ENCODE measurements at regions not wholly inside any gene's neighbourhood (a gene's known extent, or its start where the extent isn't known, plus 50 kb on each side); places are given as distances from the start of the nearest gene placed in this dataset.

DNA sequence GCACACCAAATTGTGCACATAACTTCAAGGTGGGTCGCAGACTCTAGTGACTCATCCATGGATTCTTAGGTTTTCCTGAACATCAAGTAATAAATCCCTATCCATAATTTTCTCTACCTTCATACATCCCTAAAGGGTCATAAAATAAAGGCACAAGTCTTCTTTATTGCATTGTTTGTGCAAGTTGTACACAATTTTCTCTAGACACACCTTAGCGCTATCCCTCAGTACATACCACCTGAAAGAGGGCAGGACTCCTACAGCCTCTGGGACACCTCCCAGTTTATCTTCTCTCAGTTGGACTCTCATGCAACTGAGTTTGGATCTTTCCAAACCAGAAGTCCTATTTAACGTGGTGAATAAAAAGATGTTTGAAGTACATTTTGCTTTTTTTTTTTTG lies 168.5 kb upstream of the BMP4 start:
- Histone ChIP-seq H3K4me1 (ENCODE audit: control insufficient read depth, extremely low read depth, insufficient read depth, low read length) (no peaks in the 10 kb centered on the region), H3K4me2 (ENCODE audit: extremely low read depth, insufficient read depth, low read length) (no peak overlapping the region), H3K36me3 (ENCODE audit: control insufficient read depth, insufficient read depth, low read length) (no peaks in the 10 kb centered on the region), H3K4me3 (replicated peaks in 1 of 4; ENCODE audit: control extremely low read depth in 1 of 4, insufficient read depth in 1 of 4, low read depth in 3 of 4, low read length in 4 of 4) (no peak overlapping the region), H3K79me2 (ENCODE audit: control insufficient read depth, insufficient read depth, low read length) (no peaks in the 10 kb centered on the region), H3K9me3 (ENCODE audit: control insufficient read depth, insufficient read depth, low read depth, low read length) (no peaks in the 10 kb centered on the region), H2AFZ (ENCODE audit: low read length) (no peak overlapping the region), H3K9ac (ENCODE audit: insufficient read depth, low read length) (no peak overlapping the region), H3K27me3 (ENCODE audit: control insufficient read depth, insufficient read depth, low read length) (no peaks in the 10 kb centered on the region), H4K20me1 (ENCODE audit: control insufficient read depth, extremely low read depth, insufficient read depth, low read length) (no peaks in the 10 kb centered on the region), H3K27ac (ENCODE audit: insufficient read depth, low read length) (no peak overlapping the region)
- DNase-seq (ENCODE audit: low read depth in 2 of 2): no peak
- TF ChIP-seq CTCF (conservative IDR thresholded peaks at IDR 0.05 in 1 of 2, IDR thresholded peaks at IDR 0.05 in 1 of 2; ENCODE audit: low read depth in 1 of 2, low read length in 2 of 2) (no peak), EZH2 (IDR thresholded peaks at IDR 0.05; ENCODE audit: low read length, missing control alignments) (no peak)

DNA sequence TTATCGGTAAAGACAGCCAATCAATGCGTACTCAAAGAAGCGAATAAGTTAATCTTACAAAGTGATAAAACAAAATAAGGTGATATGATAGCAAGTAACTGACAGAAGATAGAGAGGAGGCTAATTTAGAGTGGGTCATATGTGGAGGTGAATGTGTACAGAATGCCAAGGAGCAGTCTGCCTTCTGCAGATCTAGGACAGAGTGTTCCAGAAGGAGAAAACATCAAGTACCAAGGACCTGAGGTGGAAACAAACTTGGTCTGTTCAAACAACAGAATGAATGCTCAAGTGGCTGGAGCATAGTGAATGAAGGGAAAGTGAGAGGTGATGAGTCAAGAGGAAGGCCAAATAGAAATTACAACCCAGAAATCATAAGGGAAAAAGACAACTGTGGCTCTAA lies 170.3 kb upstream of the BMP4 start:
- H3K27me3 ChIP-seq (ENCODE audit: control insufficient read depth, insufficient read depth, low read length): no peaks in the 10 kb centered on the region
- no peaks in the 10 kb centered on the region for H3K9me3 ChIP-seq (ENCODE audit: control insufficient read depth, insufficient read depth, low read depth, low read length)
- no peaks in the 10 kb centered on the region for H3K36me3 ChIP-seq (ENCODE audit: control insufficient read depth, insufficient read depth, low read length)
- H3K27ac ChIP-seq (ENCODE audit: insufficient read depth, low read length): no peak overlapping the region
- no peaks in the 10 kb centered on the region for H3K79me2 ChIP-seq (ENCODE audit: control insufficient read depth, insufficient read depth, low read length)
- H3K4me1 ChIP-seq (ENCODE audit: control insufficient read depth, extremely low read depth, insufficient read depth, low read length): no peaks in the 10 kb centered on the region
- no peak overlapping the region for H2AFZ ChIP-seq (ENCODE audit: low read length)
- H3K4me2 ChIP-seq (ENCODE audit: extremely low read depth, insufficient read depth, low read length): no peak overlapping the region
- H4K20me1 ChIP-seq (ENCODE audit: control insufficient read depth, extremely low read depth, insufficient read depth, low read length): no peaks in the 10 kb centered on the region
- DNase-seq (ENCODE audit: low read depth in 2 of 2): no peak
- no peak overlapping the region for H3K9ac ChIP-seq (ENCODE audit: insufficient read depth, low read length)
- no peak overlapping the region for H3K4me3 ChIP-seq (replicated peaks in 1 of 4; ENCODE audit: control extremely low read depth in 1 of 4, insufficient read depth in 1 of 4, low read depth in 3 of 4, low read length in 4 of 4)
- TF ChIP-seq CTCF (conservative IDR thresholded peaks at IDR 0.05 in 1 of 2, IDR thresholded peaks at IDR 0.05 in 1 of 2; ENCODE audit: low read depth in 1 of 2, low read length in 2 of 2) (no peak), EZH2 (IDR thresholded peaks at IDR 0.05; ENCODE audit: low read length, missing control alignments) (no peak)

- Histone ChIP-seq H3K79me2 (ENCODE audit: control insufficient read depth, insufficient read depth, low read length) (no peaks in the 10 kb centered on the region), H3K9me3 (ENCODE audit: control insufficient read depth, insufficient read depth, low read depth, low read length) (no peaks in the 10 kb centered on the region), H3K4me2 (ENCODE audit: extremely low read depth, insufficient read depth, low read length) (no peak overlapping the region), H4K20me1 (ENCODE audit: control insufficient read depth, extremely low read depth, insufficient read depth, low read length) (no peaks in the 10 kb centered on the region), H3K27me3 (ENCODE audit: control insufficient read depth, insufficient read depth, low read length) (no peaks in the 10 kb centered on the region), H2AFZ (ENCODE audit: low read length) (no peak overlapping the region), H3K4me3 (replicated peaks in 1 of 4; ENCODE audit: control extremely low read depth in 1 of 4, insufficient read depth in 1 of 4, low read depth in 3 of 4, low read length in 4 of 4) (no peak overlapping the region), H3K9ac (ENCODE audit: insufficient read depth, low read length) (no peak overlapping the region), H3K27ac (ENCODE audit: insufficient read depth, low read length) (no peak overlapping the region), H3K4me1 (ENCODE audit: control insufficient read depth, extremely low read depth, insufficient read depth, low read length) (no peaks in the 10 kb centered on the region), H3K36me3 (ENCODE audit: control insufficient read depth, insufficient read depth, low read length) (no peaks in the 10 kb centered on the region)
- TF ChIP-seq CTCF (conservative IDR thresholded peaks at IDR 0.05 in 1 of 2, IDR thresholded peaks at IDR 0.05 in 1 of 2; ENCODE audit: low read depth in 1 of 2, low read length in 2 of 2): no peak
- TF ChIP-seq EZH2 (IDR thresholded peaks at IDR 0.05; ENCODE audit: low read length, missing control alignments): no peak
- peak; percentile 33 to 66 for DNase-seq (ENCODE audit: low read depth in 2 of 2)
Measured at GRCh38 chr14:54127526-54127925, 170.9 kb upstream of the BMP4 start.
